ENCODE measurements at regions not wholly inside any gene's neighbourhood (a gene's known extent, or its start where the extent isn't known, plus 50 kb on each side); places are given as distances from the start of the nearest gene placed in this dataset.

GRCh38 chr1:81252471-81253151, 548.1 kb upstream of the ADGRL2 start:
- TF ChIP-seq, protein P1, sequence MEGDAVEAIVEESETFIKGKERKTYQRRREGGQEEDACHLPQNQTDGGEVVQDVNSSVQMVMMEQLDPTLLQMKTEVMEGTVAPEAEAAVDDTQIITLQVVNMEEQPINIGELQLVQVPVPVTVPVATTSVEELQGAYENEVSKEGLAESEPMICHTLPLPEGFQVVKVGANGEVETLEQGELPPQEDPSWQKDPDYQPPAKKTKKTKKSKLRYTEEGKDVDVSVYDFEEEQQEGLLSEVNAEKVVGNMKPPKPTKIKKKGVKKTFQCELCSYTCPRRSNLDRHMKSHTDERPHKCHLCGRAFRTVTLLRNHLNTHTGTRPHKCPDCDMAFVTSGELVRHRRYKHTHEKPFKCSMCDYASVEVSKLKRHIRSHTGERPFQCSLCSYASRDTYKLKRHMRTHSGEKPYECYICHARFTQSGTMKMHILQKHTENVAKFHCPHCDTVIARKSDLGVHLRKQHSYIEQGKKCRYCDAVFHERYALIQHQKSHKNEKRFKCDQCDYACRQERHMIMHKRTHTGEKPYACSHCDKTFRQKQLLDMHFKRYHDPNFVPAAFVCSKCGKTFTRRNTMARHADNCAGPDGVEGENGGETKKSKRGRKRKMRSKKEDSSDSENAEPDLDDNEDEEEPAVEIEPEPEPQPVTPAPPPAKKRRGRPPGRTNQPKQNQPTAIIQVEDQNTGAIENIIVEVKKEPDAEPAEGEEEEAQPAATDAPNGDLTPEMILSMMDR (IDR thresholded peaks at IDR 0.05 in 8 of 11, conservative IDR thresholded peaks at IDR 0.05 in 3 of 11), result no peak
- no peak for TF ChIP-seq POLR2A (IDR thresholded peaks at IDR 0.05)
- TF ChIP-seq POLR2AphosphoS5 (IDR thresholded peaks at IDR 0.05), result no peak
